ENCODE measurements at regions not wholly inside any gene's neighbourhood (a gene's known extent, or its start where the extent isn't known, plus 50 kb on each side); places are given as distances from the start of the nearest gene placed in this dataset.

DNA sequence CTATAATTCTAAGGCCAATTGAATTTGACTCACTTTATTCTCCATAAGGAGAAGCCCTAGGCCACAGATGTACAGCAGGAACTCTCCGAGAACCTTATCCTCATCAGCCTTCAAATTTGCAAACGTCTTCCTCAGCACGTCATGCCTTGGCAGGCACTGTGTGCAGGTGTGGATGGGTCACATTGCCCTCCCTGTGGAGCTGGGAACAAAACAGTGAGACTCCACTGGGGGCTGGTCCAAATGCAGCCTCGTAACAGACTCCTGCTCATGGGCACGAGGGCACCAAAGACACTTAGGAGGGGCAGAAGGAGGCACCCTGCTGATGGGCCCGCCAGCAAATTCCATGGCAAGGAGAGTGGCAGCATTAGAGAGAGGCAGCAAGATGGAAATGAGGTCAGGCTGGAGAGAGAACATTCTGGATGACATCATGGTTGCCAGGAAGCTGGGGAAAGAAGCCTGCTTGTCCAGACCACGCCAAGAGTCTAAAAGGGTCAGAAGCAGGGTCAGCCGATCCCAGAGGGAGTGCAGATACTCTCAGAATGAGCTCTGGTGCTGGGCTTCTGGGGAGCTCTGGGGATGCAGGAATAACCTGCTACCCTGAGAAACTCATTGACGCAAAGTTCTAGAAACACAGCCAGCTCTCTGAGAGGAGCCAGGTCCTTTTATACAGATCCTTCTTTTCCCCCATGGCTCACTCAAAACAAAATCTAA is 242.2 kb downstream of the B3GLCT start:
- no peak for DNase-seq (ENCODE audit: low read depth)

DNA sequence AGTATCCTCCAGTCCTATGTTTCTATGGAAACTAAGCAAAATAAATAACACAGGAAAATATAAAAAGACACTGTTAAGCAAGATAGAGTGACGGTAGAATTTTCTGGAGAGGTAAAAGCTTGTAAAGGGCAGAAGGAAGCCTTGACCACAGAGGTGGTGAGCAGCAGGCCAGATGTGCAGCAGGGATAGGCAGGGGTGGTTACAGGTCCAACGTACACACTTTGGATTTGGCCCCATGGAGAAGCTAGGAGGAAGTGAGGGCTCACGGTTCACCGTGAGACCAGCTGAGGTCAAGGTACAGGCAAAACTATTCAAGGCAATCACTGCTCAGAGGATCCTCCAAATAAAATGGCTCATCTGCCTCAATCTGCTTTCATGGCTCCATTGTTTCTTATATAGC is 242.8 kb downstream of the B3GLCT start:
- DNase-seq (ENCODE audit: low read depth): no peak

DNA sequence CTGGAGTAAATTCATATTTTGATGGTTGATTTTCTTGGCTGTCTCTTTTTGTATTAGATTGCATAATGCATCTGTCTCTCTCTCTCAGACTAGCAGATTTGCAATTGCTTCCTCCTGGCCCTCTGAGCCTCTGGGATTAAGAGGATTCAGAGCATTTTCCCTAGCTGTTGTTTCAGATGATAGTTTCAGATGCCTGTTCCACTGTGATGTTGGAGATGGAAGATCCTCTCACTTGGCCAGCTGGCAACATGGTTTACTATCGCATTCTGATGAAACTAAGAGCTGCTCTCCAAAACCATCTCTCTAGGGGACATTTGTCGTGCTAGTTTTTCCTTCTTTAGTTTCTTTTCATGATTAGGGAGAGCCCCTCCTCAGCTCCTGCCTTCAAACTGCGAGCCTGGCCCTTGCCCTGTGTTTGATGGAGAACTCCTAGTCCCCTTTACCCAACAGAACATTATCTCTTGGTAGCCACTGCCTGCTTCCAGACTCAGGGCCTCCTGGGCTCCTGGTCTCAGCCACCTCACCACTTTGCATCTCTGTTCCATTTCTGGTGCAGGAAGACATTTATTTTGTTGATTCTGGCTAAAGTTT is 244.6 kb downstream of the B3GLCT start:
- no peak for DNase-seq (ENCODE audit: low read depth)

- DNase-seq (ENCODE audit: low read depth): no peak
Observed at GRCh38 chr13:31452525-31452924, 252.8 kb downstream of the B3GLCT start.

DNA sequence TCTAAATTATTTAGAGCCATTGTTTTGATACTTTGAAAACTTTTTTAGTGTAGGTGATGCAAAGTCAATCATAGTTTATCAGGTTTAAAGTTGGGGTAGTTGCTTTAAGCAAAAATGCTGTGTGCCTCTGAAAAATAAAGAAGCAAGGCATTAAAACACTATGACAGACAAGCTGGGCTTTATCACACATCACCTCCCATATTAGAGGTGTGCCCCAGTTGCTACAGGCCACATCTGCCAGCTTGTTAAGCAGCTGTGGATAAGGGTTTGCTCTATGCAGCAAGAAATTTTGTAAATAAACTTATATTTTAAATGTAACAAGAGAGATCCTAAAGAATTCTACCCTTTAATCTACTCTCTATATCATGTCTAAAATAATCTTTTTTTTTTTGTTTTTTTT is 255.8 kb downstream of the B3GLCT start:
- DNase-seq (ENCODE audit: low read depth): no peak

GRCh38 chr13:31456056-31456455 is 256.3 kb downstream of the B3GLCT start:
- no peak for DNase-seq (ENCODE audit: low read depth)

- no peak for DNase-seq (ENCODE audit: low read depth)
Observed at GRCh38 chr13:31460061-31460460, 260.3 kb downstream of the B3GLCT start.

GRCh38 chr13:31461923-31462322 is 262.1 kb downstream of the B3GLCT start:
- no peak for DNase-seq (ENCODE audit: low read depth)

- no peak for DNase-seq (ENCODE audit: low read depth)
Observed at GRCh38 chr13:31462766-31463165, 263.0 kb downstream of the B3GLCT start.

- no peak for DNase-seq (ENCODE audit: low read depth)
Observed at GRCh38 chr13:31468114-31468902, 268.5 kb downstream of the B3GLCT start.

GRCh38 chr13:31469377-31469776 is 269.6 kb downstream of the B3GLCT start:
- DNase-seq (ENCODE audit: low read depth): no peak

- no peak for DNase-seq (ENCODE audit: low read depth)
Observed at GRCh38 chr13:31476266-31476665, 263.1 kb upstream of the RXFP2 start.

DNA sequence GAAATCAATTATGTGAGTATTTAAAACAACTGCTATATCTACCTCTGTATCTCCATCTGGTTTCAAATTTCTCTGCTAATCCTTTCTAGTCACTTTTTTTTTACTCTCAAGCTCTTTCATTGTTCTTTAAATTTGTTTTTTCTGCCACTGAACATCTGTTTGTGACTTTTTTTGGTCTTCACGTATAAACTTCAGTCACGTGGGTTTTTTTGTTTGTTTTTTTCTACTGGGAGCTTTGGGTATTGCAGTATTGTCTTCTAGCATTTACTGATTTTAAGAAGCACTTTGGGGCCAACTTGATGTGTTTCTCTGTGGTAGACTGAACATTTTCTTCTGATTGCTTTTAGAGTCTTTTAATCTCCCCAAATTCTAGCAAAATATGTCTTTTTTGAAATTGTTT is 262.6 kb upstream of the RXFP2 start:
- DNase-seq (ENCODE audit: low read depth): no peak

- no peak for DNase-seq (ENCODE audit: low read depth)
Observed at GRCh38 chr13:31477961-31478360, 261.4 kb upstream of the RXFP2 start.

DNA sequence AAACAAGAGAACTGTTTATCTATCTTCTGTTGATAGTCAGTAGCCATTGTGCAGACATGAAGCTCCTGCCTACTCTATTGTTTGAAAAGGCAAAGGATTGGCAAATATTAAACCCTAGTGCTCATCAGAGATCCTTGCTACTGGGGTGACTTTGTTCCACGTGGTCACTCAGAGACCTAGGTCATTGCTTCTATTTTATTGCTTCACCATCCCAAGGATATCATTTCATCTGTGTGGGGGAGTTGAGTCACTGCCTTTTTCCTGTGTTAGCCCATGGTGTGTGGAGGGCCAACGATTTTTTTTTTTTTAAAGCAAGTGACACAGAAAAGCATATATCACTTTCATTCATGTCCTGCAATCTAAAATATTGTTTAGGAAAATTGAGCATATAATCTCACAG is 254.1 kb upstream of the RXFP2 start:
- no peak for DNase-seq (ENCODE audit: low read depth)

DNA sequence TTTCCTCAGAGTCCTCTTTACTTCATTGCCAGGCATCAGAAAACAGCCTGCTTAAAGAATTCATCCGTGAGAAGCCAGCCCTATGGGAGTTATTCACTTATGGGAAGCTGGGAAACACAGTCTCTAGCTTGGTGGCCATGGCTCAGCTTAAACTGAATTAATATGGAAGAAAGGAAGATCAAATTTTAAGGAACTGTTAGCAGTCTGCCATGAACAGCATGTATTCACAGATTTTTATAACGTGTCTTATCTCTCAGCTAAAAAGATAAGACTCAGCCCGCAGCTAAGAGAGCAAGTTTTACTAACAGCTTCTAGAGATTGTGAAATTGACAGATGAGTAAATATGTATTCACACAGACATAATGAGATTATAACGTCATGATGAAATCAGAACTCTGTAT is 253.7 kb upstream of the RXFP2 start:
- DNase-seq (ENCODE audit: low read depth): no peak

DNA sequence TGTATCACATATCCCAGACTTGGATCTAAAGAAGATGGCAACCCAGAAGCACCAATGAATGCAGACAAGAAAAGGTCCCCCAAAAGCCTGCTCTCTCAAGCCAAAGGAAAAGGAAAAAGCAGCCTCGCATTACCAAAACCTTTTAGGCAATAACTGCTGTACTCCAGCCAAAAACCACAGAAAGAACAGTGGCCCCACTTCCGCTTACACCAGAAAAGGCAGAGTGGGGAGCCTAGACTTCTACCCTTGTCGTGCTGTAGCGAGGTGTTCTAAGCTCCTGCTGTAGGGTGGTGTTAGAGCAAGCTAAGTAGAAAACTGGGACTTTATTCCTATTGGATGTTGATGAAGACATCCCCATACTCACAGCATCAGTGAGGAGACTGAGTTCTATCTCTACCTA is 244.0 kb upstream of the RXFP2 start:
- DNase-seq (ENCODE audit: low read depth): no peak

DNA sequence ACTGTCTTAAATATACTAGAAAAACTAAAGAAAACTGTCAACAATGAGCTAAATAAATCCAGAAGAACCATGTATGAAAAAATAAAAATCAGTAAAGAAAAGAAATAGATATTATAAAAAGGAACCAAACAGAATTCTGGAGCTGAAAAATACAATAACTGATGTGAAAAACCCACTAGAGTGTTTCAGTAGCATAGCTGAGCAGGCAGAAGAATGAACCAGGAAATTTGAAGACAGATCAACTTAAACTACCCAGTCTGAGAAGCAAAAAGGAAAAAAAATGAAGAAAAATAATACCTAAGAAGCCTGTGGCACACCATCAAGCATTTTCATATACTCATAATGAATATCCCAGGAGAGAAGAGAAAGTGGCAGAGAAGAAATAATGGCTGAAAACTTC is 240.1 kb upstream of the RXFP2 start:
- DNase-seq (ENCODE audit: low read depth): no peak

DNA sequence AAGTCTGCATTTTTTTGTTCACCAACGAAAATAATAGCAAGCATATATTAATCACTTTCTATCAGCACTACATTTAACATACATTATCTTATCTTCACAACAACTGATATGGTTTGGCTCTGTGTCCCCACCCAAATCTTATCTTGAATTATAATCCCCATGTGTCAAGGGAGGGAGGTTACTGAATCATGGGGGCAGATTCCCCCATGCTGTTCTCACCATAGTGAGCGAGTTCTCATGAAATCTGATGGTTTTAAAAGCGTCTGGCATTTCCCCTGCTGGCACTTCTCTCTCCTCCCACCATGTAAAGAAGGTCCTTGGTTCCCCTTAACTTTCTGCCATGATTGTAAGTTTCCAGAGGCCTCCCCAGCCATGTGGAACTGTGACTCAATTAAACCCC is 235.7 kb upstream of the RXFP2 start:
- no peak for DNase-seq (ENCODE audit: low read depth)

DNA sequence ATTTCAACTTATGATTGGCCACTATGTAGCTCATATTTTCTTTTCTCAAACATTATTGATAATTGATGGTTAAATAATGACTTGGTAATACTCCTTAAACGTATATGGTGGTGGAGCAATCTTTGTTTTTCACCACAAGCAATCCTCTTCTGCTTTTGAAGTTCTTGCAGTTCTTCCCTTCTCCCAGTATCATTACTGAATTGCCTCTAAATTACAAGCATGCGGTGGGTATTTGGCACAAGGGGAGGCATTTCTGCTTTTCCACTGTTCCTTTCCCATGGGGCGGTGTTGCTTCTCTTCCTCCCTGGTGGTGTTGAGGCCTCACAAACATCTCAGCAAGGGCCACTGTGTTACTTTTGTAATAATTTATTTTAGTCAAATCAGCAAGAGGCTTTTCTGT is 234.4 kb upstream of the RXFP2 start:
- no peak for DNase-seq (ENCODE audit: low read depth)

GRCh38 chr13:31512331-31512730 is 227.0 kb upstream of the RXFP2 start:
- no peak for DNase-seq (ENCODE audit: low read depth)

GRCh38 chr13:31514932-31515331 is 224.4 kb upstream of the RXFP2 start:
- DNase-seq (ENCODE audit: low read depth): no peak

DNA sequence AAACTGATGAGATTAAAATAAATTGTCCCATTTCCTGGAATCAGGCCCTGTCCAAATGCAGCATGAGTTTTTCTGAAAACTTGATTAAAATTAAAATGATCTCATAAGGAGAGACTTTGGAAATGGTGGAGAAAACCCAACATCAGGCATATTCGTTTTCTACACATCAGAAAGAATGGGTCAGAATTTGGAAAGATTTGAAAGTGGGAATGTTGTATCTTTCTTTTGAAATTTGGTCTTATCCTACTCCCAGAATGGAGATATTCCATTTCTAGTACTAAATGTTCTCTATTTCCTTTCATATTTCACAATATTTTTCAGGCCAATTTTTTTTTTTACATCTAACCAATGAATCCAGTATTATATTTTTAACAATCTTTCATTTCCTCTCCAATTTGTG is 223.9 kb upstream of the RXFP2 start:
- no peak for DNase-seq (ENCODE audit: low read depth)
